Fibroblast of mammary gland (primary cell): ENCODE measurements at regions not wholly inside any gene's neighbourhood (a gene's known extent, or its start where the extent isn't known, plus 50 kb on each side); places are given as distances from the start of the nearest gene placed in this dataset.

Source experiments
- DNase-seq: peaks from one replicate; pipeline ENCODE4 v3.0.0-alpha.2; 2010; ENCODE audit warnings: low read depth
- H3K4me3 ChIP-seq: 2 replicates; pipeline ENCODE4 v1.5.1; 2011; ENCODE audit warnings: low read depth, mild to moderate bottlenecking, low read length, moderate library complexity; ENCODE audit not compliant: control insufficient read depth
- TF ChIP-seq, protein P1 (sequence below): conservative IDR thresholded peaks from 2 replicates; pipeline ENCODE4 v1.5.1; 2011; ENCODE audit warnings: low read depth, low read length, inconsistent platforms; ENCODE audit not compliant: control insufficient read depth, insufficient read depth

- TF ChIP-seq, protein P1, sequence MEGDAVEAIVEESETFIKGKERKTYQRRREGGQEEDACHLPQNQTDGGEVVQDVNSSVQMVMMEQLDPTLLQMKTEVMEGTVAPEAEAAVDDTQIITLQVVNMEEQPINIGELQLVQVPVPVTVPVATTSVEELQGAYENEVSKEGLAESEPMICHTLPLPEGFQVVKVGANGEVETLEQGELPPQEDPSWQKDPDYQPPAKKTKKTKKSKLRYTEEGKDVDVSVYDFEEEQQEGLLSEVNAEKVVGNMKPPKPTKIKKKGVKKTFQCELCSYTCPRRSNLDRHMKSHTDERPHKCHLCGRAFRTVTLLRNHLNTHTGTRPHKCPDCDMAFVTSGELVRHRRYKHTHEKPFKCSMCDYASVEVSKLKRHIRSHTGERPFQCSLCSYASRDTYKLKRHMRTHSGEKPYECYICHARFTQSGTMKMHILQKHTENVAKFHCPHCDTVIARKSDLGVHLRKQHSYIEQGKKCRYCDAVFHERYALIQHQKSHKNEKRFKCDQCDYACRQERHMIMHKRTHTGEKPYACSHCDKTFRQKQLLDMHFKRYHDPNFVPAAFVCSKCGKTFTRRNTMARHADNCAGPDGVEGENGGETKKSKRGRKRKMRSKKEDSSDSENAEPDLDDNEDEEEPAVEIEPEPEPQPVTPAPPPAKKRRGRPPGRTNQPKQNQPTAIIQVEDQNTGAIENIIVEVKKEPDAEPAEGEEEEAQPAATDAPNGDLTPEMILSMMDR, result no peak
- no peak for DNase-seq
- H3K4me3 ChIP-seq, result no peak overlapping the region
Measured at GRCh38 chr12:87270919-87271318, 758.3 kb downstream of the C12orf50 start.

GRCh38 chr12:87266305-87266704, 762.9 kb downstream of the C12orf50 start:
- TF ChIP-seq, protein P1, result peak; percentile 15
- peak; percentile 12 for DNase-seq
- no peak overlapping the region for H3K4me3 ChIP-seq

DNA sequence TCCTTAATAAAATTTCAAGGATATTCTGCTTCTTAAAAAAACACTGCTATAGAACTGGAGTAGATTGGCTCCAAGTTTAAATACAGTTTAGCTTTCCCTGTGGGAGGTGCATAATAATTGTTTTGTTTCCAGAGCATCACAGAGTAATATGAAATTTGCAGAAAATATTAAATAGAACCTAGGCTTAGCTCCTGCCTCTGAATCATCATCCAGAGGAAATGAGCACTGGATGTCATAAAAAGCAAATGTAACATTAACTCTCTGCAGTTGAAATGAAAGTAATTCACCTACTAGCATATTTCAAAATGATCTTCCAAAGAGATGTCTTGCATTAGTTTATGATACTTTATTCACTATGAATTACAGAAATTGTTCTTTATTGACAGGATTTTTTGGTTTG, 769.8 kb downstream of the C12orf50 start:
- no peak overlapping the region for H3K4me3 ChIP-seq
- DNase-seq, result no peak
- TF ChIP-seq, protein P1, result no peak

DNA sequence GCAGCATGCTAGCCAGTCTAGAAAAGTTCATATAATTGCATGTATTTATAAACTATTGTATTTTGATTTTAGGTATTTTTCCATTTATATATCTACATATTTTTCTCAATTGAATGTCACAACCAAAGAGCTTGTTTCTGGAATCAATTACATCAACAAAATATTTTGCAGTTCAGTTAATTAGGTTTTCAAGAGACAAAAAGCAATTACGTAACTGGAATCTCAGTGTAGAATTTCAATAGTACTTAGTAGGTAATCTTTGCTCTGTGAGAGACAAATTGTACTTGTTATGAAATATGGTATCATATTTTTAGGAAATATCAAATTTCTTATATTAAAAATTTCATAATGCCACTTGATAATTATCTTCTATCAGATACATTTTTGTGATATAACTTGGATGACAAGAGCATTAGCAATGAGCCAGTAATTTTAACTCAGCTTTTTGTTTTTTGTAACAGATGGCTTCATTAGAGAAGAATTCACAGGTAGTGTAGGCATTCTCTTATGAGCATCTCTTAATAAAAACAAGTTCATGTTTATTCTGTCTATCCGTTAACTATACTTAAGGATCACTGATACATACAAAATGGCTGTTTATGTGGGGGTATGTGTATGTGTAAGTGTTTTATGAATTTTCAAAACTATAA, 774.7 kb downstream of the C12orf50 start:
- H3K4me3 ChIP-seq, result no peak overlapping the region
- no peak for DNase-seq
- TF ChIP-seq, protein P1, result no peak

- no peak overlapping the region for H3K4me3 ChIP-seq
- TF ChIP-seq, protein P1, result no peak
- DNase-seq, result peak; percentile 11
Measured at GRCh38 chr12:87253157-87253556, 776.0 kb downstream of the C12orf50 start.

GRCh38 chr12:87246726-87247125, 782.5 kb downstream of the C12orf50 start:
- TF ChIP-seq, protein P1, result no peak
- H3K4me3 ChIP-seq, result no peak overlapping the region
- DNase-seq, result no peak

GRCh38 chr12:87238466-87238865, 790.7 kb downstream of the C12orf50 start:
- no peak overlapping the region for H3K4me3 ChIP-seq
- no peak for DNase-seq
- TF ChIP-seq, protein P1, result no peak
